ENCODE measurements at regions not wholly inside any gene's neighbourhood (a gene's known extent, or its start where the extent isn't known, plus 50 kb on each side); places are given as distances from the start of the nearest gene placed in this dataset.

- no peaks in the 10 kb centered on the region for H3K9me3 ChIP-seq
- no peaks in the 10 kb centered on the region for H3K4me1 ChIP-seq
- H3K27ac ChIP-seq, result no peak overlapping the region
- ATAC-seq (ENCODE audit: low FRiP score in 2 of 2) (no peak), DNase-seq (no peak)
- no peaks in the 10 kb centered on the region for H3K27me3 ChIP-seq
- TF ChIP-seq CTCF (IDR thresholded peaks at IDR 0.05) (no peak), POLR2AphosphoS5 (IDR thresholded peaks at IDR 0.05) (no peak), POLR2A (IDR thresholded peaks at IDR 0.05) (no peak), EP300 (IDR thresholded peaks at IDR 0.05) (no peak)
- no peak overlapping the region for H3K4me3 ChIP-seq
- H3K36me3 ChIP-seq, result no peaks in the 10 kb centered on the region
- 84 to 95% methylated on average over 6 of the region's 6 CpGs for WGBS, 2 donors
Measured at GRCh38 chrX:8244301-8244700, 73.2 kb upstream of the VCX2 start.

- Histone ChIP-seq H3K27ac (no peak overlapping the region), H3K4me1 (no peaks in the 10 kb centered on the region), H3K36me3 (no peaks in the 10 kb centered on the region), H3K4me3 (no peak overlapping the region), H3K27me3 (no peaks in the 10 kb centered on the region), H3K9me3 (no peaks in the 10 kb centered on the region)
- no peak for TF ChIP-seq POLR2A (IDR thresholded peaks at IDR 0.05)
- no peak for TF ChIP-seq CTCF (IDR thresholded peaks at IDR 0.05)
- TF ChIP-seq POLR2AphosphoS5 (IDR thresholded peaks at IDR 0.05), result no peak
- TF ChIP-seq EP300 (IDR thresholded peaks at IDR 0.05), result no peak
- DNase-seq (no peak), ATAC-seq (ENCODE audit: low FRiP score in 2 of 2) (no peak)
- 70 to 76% methylated on average over 1 of the region's 1 CpG for WGBS, 2 donors
Measured at GRCh38 chrX:8245411-8245810, 74.3 kb upstream of the VCX2 start.

DNA sequence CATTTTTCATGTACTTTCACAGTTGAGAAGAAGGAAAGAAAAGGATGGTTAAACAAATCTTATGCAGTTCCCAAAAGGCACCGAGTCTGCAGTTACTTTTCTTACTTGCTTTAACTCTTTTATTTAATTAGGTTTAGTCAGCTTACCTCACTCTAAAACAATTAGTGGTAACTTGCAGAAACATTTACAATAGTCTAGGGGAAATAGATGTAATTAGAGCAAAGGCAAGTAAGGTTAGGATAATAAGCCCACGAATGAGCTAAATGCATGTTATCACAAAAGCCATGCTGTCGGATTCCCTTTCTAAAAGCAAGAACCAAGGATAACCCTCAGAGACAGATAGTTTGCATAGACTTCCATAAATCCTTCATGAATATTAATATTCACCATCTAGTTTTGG, 82.0 kb upstream of the VCX2 start:
- H3K36me3 ChIP-seq, result no peaks in the 10 kb centered on the region
- TF ChIP-seq POLR2AphosphoS5 (IDR thresholded peaks at IDR 0.05) (no peak), EP300 (IDR thresholded peaks at IDR 0.05) (no peak), CTCF (IDR thresholded peaks at IDR 0.05) (no peak), POLR2A (IDR thresholded peaks at IDR 0.05) (no peak)
- H3K9me3 ChIP-seq, result no peaks in the 10 kb centered on the region
- DNase-seq, result no peak
- 77 to 83% methylated on average over 3 of the region's 3 CpGs for WGBS, 2 donors
- no peaks in the 10 kb centered on the region for H3K4me1 ChIP-seq
- no peak overlapping the region for H3K4me3 ChIP-seq
- no peaks in the 10 kb centered on the region for H3K27me3 ChIP-seq
- H3K27ac ChIP-seq, result no peak overlapping the region
- no peak for ATAC-seq (ENCODE audit: low FRiP score in 2 of 2)

DNA sequence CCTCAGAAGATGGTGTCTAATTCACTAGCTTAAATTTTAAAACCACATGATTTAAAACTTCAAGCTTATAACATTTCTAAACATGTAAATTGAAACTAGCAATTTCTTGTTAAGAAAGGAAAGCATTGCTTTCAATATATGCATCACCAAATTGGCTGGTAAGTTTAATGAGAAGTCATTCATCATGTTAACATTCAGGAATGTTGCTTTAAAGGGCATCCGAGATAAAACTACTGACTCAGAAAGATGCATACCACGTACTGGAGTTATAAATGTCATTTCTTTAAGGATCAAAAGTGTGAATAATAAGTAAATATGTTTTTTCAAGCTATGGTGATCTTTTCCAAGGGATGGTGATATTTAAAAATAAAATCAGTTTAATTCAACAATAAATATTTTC, 83.3 kb upstream of the VCX2 start:
- no peaks in the 10 kb centered on the region for H3K4me1 ChIP-seq
- no peak overlapping the region for H3K27ac ChIP-seq
- H3K9me3 ChIP-seq, result no peaks in the 10 kb centered on the region
- TF ChIP-seq POLR2A (IDR thresholded peaks at IDR 0.05), result no peak
- WGBS, 2 donors, result 52 to 58% methylated on average over 2 of the region's 2 CpGs
- DNase-seq (no peak), ATAC-seq (ENCODE audit: low FRiP score in 2 of 2) (no peak)
- no peaks in the 10 kb centered on the region for H3K36me3 ChIP-seq
- no peaks in the 10 kb centered on the region for H3K27me3 ChIP-seq
- H3K4me3 ChIP-seq, result no peak overlapping the region

GRCh38 chrX:8272821-8273220, 101.8 kb upstream of the VCX2 start:
- H3K9me3 ChIP-seq, result no peaks in the 10 kb centered on the region
- no peak for ATAC-seq (ENCODE audit: low FRiP score in 2 of 2)
- peak overlapping the region in 1 of 4 donors; percentile 4 for H3K27ac ChIP-seq
- H3K4me3 ChIP-seq, result no peak overlapping the region
- H3K4me1 ChIP-seq, result no peaks in the 10 kb centered on the region
- no peak for DNase-seq
- no peak for TF ChIP-seq POLR2A (IDR thresholded peaks at IDR 0.05)
- TF ChIP-seq EP300 (IDR thresholded peaks at IDR 0.05), result no peak
- TF ChIP-seq CTCF (IDR thresholded peaks at IDR 0.05), result no peak
- no peak for TF ChIP-seq POLR2AphosphoS5 (IDR thresholded peaks at IDR 0.05)
- H3K36me3 ChIP-seq, result no peaks in the 10 kb centered on the region
- 55 to 59% methylated on average over 4 of the region's 4 CpGs for whole genome bisulfite sequencing, 2 donors
- no peaks in the 10 kb centered on the region for H3K27me3 ChIP-seq

Measured in upper lobe of left lung (tissue), 6 donors.